Retinal pigment epithelial cell (primary cell): ENCODE measurements at regions not wholly inside any gene's neighbourhood (a gene's known extent, or its start where the extent isn't known, plus 50 kb on each side); places are given as distances from the start of the nearest gene placed in this dataset.

ENCODE experiments used
- DNase-seq: peaks from one replicate; pipeline ENCODE4 v3.0.0-alpha.2; 2010; ENCODE audit warnings: low read depth
- H3K4me3 ChIP-seq: 2 replicates; pipeline ENCODE4 v1.5.1; 2011; ENCODE audit warnings: mild to moderate bottlenecking, low read length, control low read depth, moderate library complexity
- CTCF ChIP-seq: conservative IDR thresholded peaks from 2 replicates; pipeline ENCODE4 v1.5.1; 2011; ENCODE audit warnings: low read depth, low read length, control low read depth, inconsistent platforms

- TF ChIP-seq CTCF: no peak
- no peak for DNase-seq
- no peak overlapping the region for H3K4me3 ChIP-seq
These were observed 390.7 kb upstream of the ARGLU1 start for GRCh38 chr13:106958621-106959048.

- no peak overlapping the region for H3K4me3 ChIP-seq
- TF ChIP-seq CTCF: no peak
- no peak for DNase-seq
These were observed 374.6 kb upstream of the ARGLU1 start for GRCh38 chr13:106942563-106942962.

GRCh38 chr13:106941779-106942178, 373.8 kb upstream of the ARGLU1 start:
- no peak for DNase-seq
- TF ChIP-seq CTCF: no peak
- no peak overlapping the region for H3K4me3 ChIP-seq

GRCh38 chr13:106927421-106927820, 359.5 kb upstream of the ARGLU1 start:
- DNase-seq: no peak
- no peak overlapping the region for H3K4me3 ChIP-seq
- TF ChIP-seq CTCF: no peak

- no peak overlapping the region for H3K4me3 ChIP-seq
- no peak for TF ChIP-seq CTCF
- DNase-seq: no peak
These were observed 354.4 kb upstream of the ARGLU1 start for GRCh38 chr13:106922384-106922783.

GRCh38 chr13:106919638-106920037, 351.7 kb upstream of the ARGLU1 start:
- TF ChIP-seq CTCF: no peak
- H3K4me3 ChIP-seq: no peak overlapping the region
- DNase-seq: no peak

GRCh38 chr13:106919133-106919532, 351.2 kb upstream of the ARGLU1 start:
- no peak for TF ChIP-seq CTCF
- DNase-seq: no peak
- no peak overlapping the region for H3K4me3 ChIP-seq
